Endothelial cell (in vitro differentiated cells): ENCODE measurements at regions not wholly inside any gene's neighbourhood (a gene's known extent, or its start where the extent isn't known, plus 50 kb on each side); places are given as distances from the start of the nearest gene placed in this dataset.

ENCODE experiments used
- DNase-seq: peaks from one replicate; pipeline ENCODE4 v3.0.0; 2021; ENCODE audit warnings: low spot score
- H3K27ac Mint-ChIP-seq: one replicate; pipeline ENCODE4 v1.8.0; 2021; ENCODE audit warnings: mixed read lengths, inconsistent platforms; ENCODE audit not compliant: unreplicated experiment
- H3K27me3 Mint-ChIP-seq: one replicate; pipeline ENCODE4 v1.8.0; 2021; ENCODE audit warnings: mild to moderate bottlenecking, moderate library complexity, mixed read lengths, inconsistent platforms; ENCODE audit not compliant: unreplicated experiment
- H3K36me3 Mint-ChIP-seq: one replicate; pipeline ENCODE4 v1.8.0; 2021; ENCODE audit warnings: mild to moderate bottlenecking, low read depth, mixed read lengths, inconsistent platforms; ENCODE audit not compliant: unreplicated experiment
- H3K4me1 Mint-ChIP-seq: one replicate; pipeline ENCODE4 v1.8.0; 2021; ENCODE audit warnings: mild to moderate bottlenecking, mixed read lengths, inconsistent platforms; ENCODE audit not compliant: unreplicated experiment
- H3K4me3 Mint-ChIP-seq: one replicate; pipeline ENCODE4 v1.8.0; 2021; ENCODE audit warnings: mild to moderate bottlenecking, mixed read lengths, inconsistent platforms; ENCODE audit not compliant: unreplicated experiment
- H3K9me3 Mint-ChIP-seq: one replicate; pipeline ENCODE4 v1.8.0; 2021; ENCODE audit warnings: mixed read lengths, inconsistent platforms; ENCODE audit not compliant: unreplicated experiment
- TF ChIP-seq, protein P1 (sequence below): fragments of 200-600 bp; sonication (generic); IDR thresholded peaks from one replicate; pipeline ENCODE4 v1.5.0; 2021; ENCODE audit warnings: antibody characterized with exemption; ENCODE audit not compliant: unreplicated experiment

GRCh38 chr9:31958572-31958971 is 425.9 kb upstream of the ACO1 start:
- H3K4me1 Mint-ChIP-seq: no peaks in the 10 kb centered on the region
- TF ChIP-seq, protein P1, sequence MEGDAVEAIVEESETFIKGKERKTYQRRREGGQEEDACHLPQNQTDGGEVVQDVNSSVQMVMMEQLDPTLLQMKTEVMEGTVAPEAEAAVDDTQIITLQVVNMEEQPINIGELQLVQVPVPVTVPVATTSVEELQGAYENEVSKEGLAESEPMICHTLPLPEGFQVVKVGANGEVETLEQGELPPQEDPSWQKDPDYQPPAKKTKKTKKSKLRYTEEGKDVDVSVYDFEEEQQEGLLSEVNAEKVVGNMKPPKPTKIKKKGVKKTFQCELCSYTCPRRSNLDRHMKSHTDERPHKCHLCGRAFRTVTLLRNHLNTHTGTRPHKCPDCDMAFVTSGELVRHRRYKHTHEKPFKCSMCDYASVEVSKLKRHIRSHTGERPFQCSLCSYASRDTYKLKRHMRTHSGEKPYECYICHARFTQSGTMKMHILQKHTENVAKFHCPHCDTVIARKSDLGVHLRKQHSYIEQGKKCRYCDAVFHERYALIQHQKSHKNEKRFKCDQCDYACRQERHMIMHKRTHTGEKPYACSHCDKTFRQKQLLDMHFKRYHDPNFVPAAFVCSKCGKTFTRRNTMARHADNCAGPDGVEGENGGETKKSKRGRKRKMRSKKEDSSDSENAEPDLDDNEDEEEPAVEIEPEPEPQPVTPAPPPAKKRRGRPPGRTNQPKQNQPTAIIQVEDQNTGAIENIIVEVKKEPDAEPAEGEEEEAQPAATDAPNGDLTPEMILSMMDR: no peak
- no peak overlapping the region for H3K27ac Mint-ChIP-seq
- H3K4me3 Mint-ChIP-seq: no peak overlapping the region
- peaks cover 6% of the 10 kb centered on the region for H3K36me3 Mint-ChIP-seq
- peaks cover 5% of the 10 kb centered on the region for H3K9me3 Mint-ChIP-seq
- no peak for DNase-seq
- peaks cover 2% of the 10 kb centered on the region for H3K27me3 Mint-ChIP-seq

DNA sequence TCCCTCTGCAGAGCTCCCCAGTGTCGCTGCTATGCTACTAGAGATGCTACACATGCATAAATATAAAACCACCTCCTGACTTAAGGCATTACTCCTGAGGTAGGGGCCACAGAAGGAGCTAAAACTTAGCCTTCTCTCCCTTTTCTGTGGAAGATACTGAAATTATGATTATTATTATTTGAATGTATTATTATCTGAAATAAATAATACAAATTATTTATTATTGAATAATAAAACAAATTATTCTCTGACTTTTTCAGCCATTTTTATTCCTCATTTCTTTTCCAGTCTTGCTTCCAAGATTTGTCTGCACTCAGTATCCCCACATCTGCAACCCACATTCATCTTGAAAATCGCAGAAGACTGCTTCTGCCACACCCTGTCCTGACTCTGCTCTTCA is 414.9 kb upstream of the ACO1 start:
- no peak overlapping the region for H3K27ac Mint-ChIP-seq
- H3K36me3 Mint-ChIP-seq: no peaks in the 10 kb centered on the region
- no peaks in the 10 kb centered on the region for H3K9me3 Mint-ChIP-seq
- no peak overlapping the region for H3K4me3 Mint-ChIP-seq
- TF ChIP-seq, protein P1: no peak
- peaks cover 3% of the 10 kb centered on the region for H3K27me3 Mint-ChIP-seq
- peaks cover 2% of the 10 kb centered on the region for H3K4me1 Mint-ChIP-seq
- no peak for DNase-seq

DNA sequence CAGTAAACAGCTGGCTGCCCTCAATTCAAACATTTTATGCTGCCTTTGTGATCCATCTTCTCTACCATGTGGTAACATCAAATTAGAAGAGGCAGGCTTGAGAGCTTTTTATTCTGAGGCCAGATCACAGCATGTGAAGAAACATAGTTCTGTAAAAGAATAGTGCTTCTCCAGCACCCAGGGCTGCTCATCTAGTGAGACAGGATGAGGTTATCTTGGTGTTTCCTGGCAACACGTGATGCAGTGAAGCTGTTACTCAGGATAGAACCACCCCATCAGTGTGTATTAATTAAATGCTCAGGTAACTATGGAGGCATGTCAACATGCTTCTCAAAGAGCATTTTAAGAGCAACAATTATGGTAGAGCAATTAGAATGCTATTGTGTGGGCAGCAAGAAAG is 400.5 kb upstream of the ACO1 start:
- Mint-ChIP-seq H3K27ac (no peak overlapping the region), H3K4me3 (no peak overlapping the region), H3K9me3 (no peaks in the 10 kb centered on the region), H3K4me1 (no peaks in the 10 kb centered on the region), H3K36me3 (no peaks in the 10 kb centered on the region), H3K27me3 (peaks cover 3% of the 10 kb centered on the region)
- TF ChIP-seq, protein P1: no peak
- no peak for DNase-seq

DNA sequence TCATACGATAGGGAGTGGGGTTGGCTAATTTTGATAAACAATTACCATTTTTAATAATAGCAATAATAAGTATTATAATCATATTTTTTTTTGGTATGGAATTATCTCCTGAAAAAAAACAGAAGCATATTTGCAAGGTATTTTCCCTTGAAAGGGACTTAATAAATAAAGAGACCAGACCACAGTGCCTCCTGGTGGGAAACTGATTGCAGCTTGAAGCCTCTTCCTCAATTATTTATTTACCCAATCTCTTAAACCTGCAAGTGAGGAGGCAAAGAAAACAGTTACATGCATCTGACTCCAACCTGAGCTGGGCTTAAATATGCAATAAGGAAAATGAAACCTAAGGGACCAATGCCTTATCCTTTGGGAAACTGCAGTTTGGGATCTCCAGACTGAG is 388.1 kb upstream of the ACO1 start:
- no peak for DNase-seq
- TF ChIP-seq, protein P1: no peak
- H3K4me1 Mint-ChIP-seq: no peaks in the 10 kb centered on the region
- H3K27me3 Mint-ChIP-seq: no peaks in the 10 kb centered on the region
- H3K27ac Mint-ChIP-seq: no peak overlapping the region
- no peak overlapping the region for H3K4me3 Mint-ChIP-seq
- no peaks in the 10 kb centered on the region for H3K36me3 Mint-ChIP-seq
- no peaks in the 10 kb centered on the region for H3K9me3 Mint-ChIP-seq

DNA sequence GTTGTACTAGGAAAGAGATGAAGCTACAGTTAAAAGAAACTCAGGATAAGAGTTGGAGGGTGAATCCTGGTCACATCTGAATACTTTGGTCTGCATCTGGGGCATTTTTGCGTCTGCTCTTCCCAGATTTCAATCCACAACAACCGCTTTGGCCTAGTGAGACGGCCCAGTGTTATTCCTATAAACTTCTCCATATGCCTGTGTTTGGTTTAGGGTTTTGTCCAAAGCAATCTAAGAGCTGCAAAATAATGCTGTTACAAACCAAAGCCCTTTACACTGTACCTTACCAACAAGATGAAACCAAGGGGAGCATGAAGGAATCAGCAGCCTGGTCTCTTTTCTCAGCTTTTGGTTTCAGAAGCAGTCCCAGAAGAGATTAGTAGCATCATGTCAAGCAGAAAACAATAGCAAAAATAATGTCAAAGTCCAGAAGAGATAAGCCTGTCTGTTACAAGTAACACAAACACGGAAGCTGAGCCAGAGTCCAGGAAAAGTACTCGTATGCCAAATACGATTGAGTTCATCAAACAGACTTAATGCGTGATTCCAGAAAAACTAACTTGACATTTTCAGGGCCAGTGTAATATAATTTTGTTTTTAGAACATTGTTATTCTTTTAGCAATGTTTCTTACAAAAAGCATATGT is 379.9 kb upstream of the ACO1 start:
- H3K27me3 Mint-ChIP-seq: no peaks in the 10 kb centered on the region
- no peaks in the 10 kb centered on the region for H3K9me3 Mint-ChIP-seq
- H3K27ac Mint-ChIP-seq: no peak overlapping the region
- H3K36me3 Mint-ChIP-seq: no peaks in the 10 kb centered on the region
- no peak overlapping the region for H3K4me3 Mint-ChIP-seq
- no peak for DNase-seq
- H3K4me1 Mint-ChIP-seq: no peaks in the 10 kb centered on the region
- TF ChIP-seq, protein P1: no peak
